HG02610 (cell line): ENCODE measurements at regions not wholly inside any gene's neighbourhood (a gene's known extent, or its start where the extent isn't known, plus 50 kb on each side); places are given as distances from the start of the nearest gene placed in this dataset.
"Not testable (repeated sequence)": the region's sequence is repeated elsewhere in the genome, so short reads cannot be mapped to it uniquely, and the experiment has no call there.

Experiments
- ATAC-seq: cut with Tn5 transposase; IDR thresholded peaks from one replicate; pipeline ENCODE4 v1.9.1; 2021; ENCODE audit warnings: mild to moderate bottlenecking, moderate library complexity; ENCODE audit not compliant: unreplicated experiment

GRCh38 chr2:66185497-66186054 lies 249.3 kb upstream of the MEIS1 start:
- ATAC-seq: no peak

GRCh38 chr2:66177128-66177796 lies 257.7 kb upstream of the MEIS1 start:
- ATAC-seq: not testable (repeated sequence)

DNA sequence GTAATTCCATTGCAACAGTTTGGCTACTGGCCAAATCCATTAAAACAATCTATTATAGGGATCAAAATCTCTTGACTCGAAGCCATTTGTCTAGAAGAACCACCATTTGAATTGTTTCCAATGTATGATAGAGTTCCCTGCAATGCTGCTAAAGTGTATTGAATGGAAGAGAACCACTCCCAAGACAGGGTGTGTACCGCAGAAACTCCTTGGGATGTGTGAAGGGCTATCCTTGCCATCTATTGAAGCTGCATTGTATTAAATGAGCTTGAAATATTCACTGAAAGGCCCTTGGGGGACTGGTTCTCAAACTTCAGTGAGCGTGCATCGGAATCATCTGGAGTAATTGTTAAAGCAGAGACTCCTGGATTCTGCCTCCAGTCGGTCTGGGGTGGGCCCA lies 260.4 kb upstream of the MEIS1 start:
- no peak for ATAC-seq

DNA sequence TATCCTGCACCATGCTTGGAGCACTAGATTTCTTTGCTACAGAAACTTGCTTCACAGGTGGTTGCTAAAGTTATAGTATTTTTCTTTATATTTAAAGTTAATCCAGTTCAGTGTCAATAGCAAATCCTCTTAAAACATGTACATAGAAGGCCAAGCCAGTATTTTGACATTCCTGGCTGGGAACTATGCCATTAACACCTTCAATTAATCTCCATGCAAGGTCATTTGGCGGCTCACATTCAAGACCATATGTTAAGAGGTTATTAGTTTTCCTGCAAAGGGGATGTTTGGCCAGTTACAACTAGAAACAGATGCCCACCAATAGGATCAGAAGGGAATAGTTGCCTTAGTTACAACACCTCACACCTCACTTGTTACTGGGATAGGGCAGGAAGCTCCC lies 261.3 kb upstream of the MEIS1 start:
- ATAC-seq: no peak

DNA sequence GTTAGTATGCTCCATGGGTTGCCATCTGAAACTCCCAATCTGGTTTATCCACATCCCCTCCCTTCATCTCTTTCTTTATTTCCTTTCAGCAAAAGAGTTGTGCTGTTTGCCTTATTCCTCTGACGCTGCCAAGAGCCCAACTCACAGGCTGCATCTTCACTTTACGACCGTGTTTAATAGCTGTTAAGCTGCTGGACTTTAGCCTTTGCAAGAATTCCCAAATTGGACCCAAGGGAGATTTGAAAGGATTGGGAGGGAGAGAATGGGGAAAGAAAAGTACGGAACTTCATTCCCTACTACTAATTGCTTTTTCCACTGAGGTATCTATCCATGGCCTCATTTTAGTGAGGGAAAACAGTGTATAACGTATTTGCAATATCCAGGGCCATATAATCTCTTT lies 263.4 kb upstream of the MEIS1 start:
- no peak for ATAC-seq

DNA sequence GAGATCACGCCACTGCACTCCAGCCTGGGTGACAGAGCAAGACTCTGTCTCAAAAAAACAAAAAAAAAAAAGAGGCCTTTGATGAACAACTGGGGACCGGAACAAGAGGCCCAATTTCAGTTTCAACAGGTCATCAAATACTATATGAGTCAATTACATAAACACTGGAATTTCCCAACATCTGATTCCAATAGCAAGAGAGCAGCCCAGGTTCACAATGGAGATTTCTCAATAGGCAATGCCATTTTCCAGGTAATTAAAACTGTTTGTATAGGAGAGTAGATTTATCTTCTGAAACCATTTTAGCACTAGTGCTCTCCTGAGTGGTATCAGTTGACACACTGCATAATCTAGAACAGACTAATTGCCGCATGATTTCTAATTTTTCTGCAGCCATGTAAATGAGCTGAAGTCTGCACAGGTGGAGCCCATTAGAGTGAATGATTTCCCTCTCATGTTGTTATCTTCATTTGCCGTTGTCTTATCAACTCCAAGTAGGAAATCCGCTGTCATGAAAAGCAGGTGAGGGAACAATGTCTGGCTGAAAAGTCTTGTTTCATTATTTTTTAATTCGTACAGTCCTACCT lies 264.1 kb upstream of the MEIS1 start:
- no peak for ATAC-seq

GRCh38 chr2:66169076-66169475 lies 265.8 kb upstream of the MEIS1 start:
- ATAC-seq: no peak

DNA sequence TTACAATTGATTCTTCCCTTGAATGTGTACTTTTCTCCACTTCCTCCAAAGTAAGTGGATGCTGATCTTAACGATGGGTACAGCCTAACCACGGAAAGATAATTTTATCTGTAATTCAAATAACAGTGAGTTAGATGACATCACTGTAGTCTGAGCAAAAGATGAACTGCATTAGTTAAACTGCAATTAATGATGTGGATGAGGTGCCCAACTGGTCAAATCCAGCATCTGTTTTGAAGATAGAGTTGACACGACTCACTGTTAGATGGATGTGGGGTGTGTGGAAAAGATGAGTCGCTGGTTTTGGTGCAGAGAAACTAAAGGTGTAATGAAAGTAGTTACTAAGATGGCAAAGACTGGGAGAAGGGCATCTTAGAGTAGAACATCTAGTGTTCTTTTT lies 270.5 kb upstream of the MEIS1 start:
- ATAC-seq: no peak

DNA sequence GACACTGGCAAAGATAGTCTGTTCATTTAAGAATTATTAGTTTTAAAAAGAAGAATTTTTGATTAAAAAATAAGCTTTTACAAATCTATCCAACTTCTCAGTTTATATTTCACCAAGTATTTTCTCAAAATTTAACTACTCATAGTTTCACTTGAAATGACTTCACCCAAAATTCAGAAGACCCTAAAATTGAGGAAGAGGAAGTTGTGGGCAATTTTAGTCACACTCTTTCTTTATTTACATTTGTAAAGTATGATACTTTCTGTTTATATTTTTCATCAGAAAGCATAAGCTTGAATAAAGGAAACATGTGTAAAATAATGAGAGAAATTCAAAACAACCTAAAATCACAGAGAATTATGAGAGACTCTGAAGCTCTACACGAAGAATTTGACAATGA lies 278.8 kb upstream of the MEIS1 start:
- ATAC-seq: no peak

GRCh38 chr2:66153941-66154340 lies 281.0 kb upstream of the MEIS1 start:
- no peak for ATAC-seq

GRCh38 chr2:66145490-66145889 lies 289.4 kb upstream of the MEIS1 start:
- ATAC-seq: no peak

- not testable (repeated sequence) for ATAC-seq
Measured at GRCh38 chr2:66144324-66144723, 290.6 kb upstream of the MEIS1 start.

GRCh38 chr2:66137606-66138130 lies 297.3 kb upstream of the MEIS1 start:
- no peak for ATAC-seq

DNA sequence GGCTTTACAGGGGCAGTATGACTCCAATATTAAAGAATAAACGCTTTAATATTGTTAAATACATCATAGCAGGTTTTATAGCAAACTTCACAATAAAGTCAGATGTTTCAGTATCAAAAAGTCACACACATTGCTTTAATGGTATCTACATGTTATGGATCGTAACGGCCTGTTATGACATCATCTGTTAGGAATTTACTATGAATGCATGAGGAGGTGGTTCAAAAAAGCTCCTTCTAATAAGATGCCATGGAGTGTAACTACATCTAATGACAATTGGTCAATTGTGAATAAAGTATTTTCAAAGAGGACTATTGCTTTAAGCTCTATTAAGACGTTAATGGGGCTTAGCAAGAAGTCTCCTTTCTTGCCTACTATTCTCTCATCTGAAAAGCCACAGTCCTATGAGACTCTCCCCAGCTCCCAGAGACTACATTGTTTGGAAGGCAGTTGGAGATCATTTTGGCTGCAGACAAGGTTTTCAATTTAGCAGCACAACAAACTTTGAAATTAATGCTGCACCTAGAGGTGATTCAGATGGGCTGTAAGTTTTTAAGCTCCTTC lies 300.7 kb upstream of the MEIS1 start:
- no peak for ATAC-seq

GRCh38 chr2:66127656-66128055 lies 307.3 kb upstream of the MEIS1 start:
- no peak for ATAC-seq

DNA sequence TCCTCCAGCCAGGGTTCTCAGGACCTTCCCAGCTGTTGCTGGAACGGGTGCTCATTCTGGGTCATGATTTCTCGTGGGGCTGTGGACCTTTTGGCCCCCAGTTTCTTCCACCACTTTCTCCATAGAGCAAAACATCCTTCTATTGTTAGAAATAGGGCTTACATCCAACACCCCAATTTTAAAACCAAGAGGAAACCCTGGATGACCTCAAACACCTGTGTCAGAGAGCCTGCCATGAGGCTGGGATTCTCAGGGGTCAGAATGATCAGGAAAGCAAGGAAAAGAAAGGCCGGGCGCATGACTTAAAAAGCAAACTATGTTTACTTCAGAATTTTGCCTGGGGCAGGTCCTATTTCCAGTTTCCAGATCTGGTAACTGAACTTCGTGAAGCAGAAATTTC lies 307.9 kb upstream of the MEIS1 start:
- ATAC-seq: no peak

- ATAC-seq: no peak
Measured at GRCh38 chr2:66125951-66126350, 309.0 kb upstream of the MEIS1 start.

DNA sequence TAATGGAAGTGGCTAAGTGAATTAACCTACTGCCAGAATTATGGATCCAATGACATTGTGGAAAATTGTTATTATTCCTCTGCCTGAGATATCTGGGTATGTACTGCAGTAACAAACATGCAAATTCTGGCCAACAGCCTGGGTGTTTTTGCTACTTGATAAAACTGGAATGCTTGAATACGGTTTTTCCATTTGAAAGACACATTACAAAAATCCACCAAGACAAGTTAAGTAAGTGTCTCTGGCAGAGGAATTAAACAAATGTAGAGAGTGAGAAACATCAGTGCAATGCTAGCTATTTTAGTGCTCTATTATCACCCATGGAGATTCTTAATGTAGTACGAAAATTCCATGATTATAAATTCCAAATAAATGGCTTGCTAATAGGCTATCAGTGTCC lies 312.4 kb upstream of the MEIS1 start:
- ATAC-seq: no peak

GRCh38 chr2:66121946-66122345 lies 313.0 kb upstream of the MEIS1 start:
- no peak for ATAC-seq

DNA sequence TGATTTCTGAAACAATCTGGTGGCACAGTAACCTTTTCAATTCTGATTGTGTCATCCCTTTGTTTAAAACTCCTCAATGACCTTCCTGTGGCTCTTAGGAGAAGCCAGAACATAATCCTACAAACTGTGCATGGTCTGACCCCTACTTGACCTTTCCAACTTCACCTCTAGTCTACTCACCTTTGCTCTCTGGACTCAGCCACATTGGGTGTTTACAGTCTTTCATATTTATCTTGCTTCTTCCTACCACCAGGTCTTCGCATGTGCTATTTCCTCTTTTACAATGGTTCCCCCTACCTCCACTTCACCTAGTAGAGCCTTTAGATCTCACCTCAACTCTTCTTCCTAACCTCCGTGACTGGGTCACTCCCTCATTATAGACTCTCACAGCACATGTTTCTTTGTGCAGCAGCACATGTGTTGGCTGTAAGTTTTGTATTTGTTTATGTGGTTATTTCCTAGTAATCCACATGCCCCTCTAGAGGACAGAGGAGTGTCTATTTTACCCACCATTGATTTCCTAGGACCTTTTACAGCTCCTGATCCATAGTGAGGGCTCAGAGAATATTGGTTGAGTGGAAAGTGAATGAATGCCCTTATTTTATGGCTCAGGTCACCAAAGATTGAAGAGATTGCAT lies 320.8 kb upstream of the MEIS1 start:
- ATAC-seq: no peak

- ATAC-seq: no peak
Measured at GRCh38 chr2:66111706-66112105, 323.2 kb upstream of the MEIS1 start.

- no peak for ATAC-seq
Measured at GRCh38 chr2:66110608-66111007, 324.3 kb upstream of the MEIS1 start.
